Astrocyte (in vitro differentiated cells and primary cell): ENCODE measurements at regions not wholly inside any gene's neighbourhood (a gene's known extent, or its start where the extent isn't known, plus 50 kb on each side); places are given as distances from the start of the nearest gene placed in this dataset.

Experiments used
- DNase-seq: peaks from one replicate; pipeline ENCODE4 v3.0.0-alpha.2; 2010; ENCODE audit warnings: low read depth
- FAIRE-seq: peaks from 2 replicates; lab custom pipeline; 2011; peaks lifted over from hg19 to GRCh38; lab: Jason Lieb, UNC
- H2AFZ ChIP-seq: 2 replicates; pipeline ENCODE4 v1.6.0; 2012; ENCODE audit warnings: low read depth, low read length, inconsistent platforms
- H3K27ac ChIP-seq: 2 replicates; pipeline ENCODE4 v1.5.1; 2011; ENCODE audit warnings: low read depth, low read length, inconsistent platforms
- H3K27me3 ChIP-seq: 2 replicates; pipeline ENCODE4 v1.6.0; 2011; ENCODE audit warnings: low read length, inconsistent platforms; ENCODE audit not compliant: insufficient read depth
- H3K36me3 ChIP-seq: 2 replicates; pipeline ENCODE4 v1.5.1; 2011; ENCODE audit warnings: low read length, inconsistent platforms; ENCODE audit not compliant: insufficient read depth
- H3K4me1 ChIP-seq: 2 replicates; pipeline ENCODE4 v1.5.1; 2011; ENCODE audit warnings: low read length, inconsistent platforms; ENCODE audit not compliant: insufficient read depth
- H3K4me2 ChIP-seq: 2 replicates; pipeline ENCODE4 v1.6.0; 2012; ENCODE audit warnings: low read length, inconsistent platforms
- H3K4me3 ChIP-seq: 2 replicates; pipeline ENCODE4 v1.5.1; 2011; ENCODE audit warnings: low read depth, mild to moderate bottlenecking, low read length, inconsistent platforms; ENCODE audit not compliant: insufficient read depth
- H3K79me2 ChIP-seq: 2 replicates; pipeline ENCODE4 v1.6.0; 2012; ENCODE audit warnings: mild to moderate bottlenecking, low read length, inconsistent platforms; ENCODE audit not compliant: insufficient read depth
- H3K9ac ChIP-seq: 2 replicates; pipeline ENCODE4 v1.6.0; 2012; ENCODE audit warnings: mild to moderate bottlenecking, low read length, inconsistent platforms
- H3K9me3 ChIP-seq: 2 replicates; pipeline ENCODE4 v1.5.1; 2012; ENCODE audit warnings: low read depth, mild to moderate bottlenecking, low read length, inconsistent platforms; ENCODE audit not compliant: insufficient read depth
- H4K20me1 ChIP-seq: 2 replicates; pipeline ENCODE4 v1.6.0; 2012; ENCODE audit warnings: low read length, inconsistent platforms; ENCODE audit not compliant: insufficient read depth
- H3K27ac Mint-ChIP-seq: one replicate; pipeline ENCODE4 v1.8.0; 2021; ENCODE audit warnings: mild to moderate bottlenecking, mixed read lengths; ENCODE audit not compliant: unreplicated experiment
- H3K27me3 Mint-ChIP-seq: one replicate; pipeline ENCODE4 v1.8.0; 2021; ENCODE audit warnings: low read depth, mixed read lengths; ENCODE audit not compliant: unreplicated experiment
- H3K36me3 Mint-ChIP-seq: one replicate; pipeline ENCODE4 v1.8.0; 2021; ENCODE audit warnings: low read depth, mixed read lengths; ENCODE audit not compliant: unreplicated experiment
- H3K4me1 Mint-ChIP-seq: one replicate; pipeline ENCODE4 v1.8.0; 2021; ENCODE audit warnings: low read depth, mixed read lengths; ENCODE audit not compliant: unreplicated experiment
- H3K4me3 Mint-ChIP-seq: one replicate; pipeline ENCODE4 v1.8.0; 2021; ENCODE audit warnings: mild to moderate bottlenecking, moderate library complexity, mixed read lengths; ENCODE audit not compliant: unreplicated experiment
- H3K9me3 Mint-ChIP-seq: one replicate; pipeline ENCODE4 v1.8.0; 2021; ENCODE audit warnings: mild to moderate bottlenecking, mixed read lengths; ENCODE audit not compliant: unreplicated experiment
- CTCF ChIP-seq: IDR thresholded peaks from 2 replicates; pipeline ENCODE4 v1.5.1; 2011; ENCODE audit warnings: low read depth, mild to moderate bottlenecking, inconsistent platforms, low read length, moderate library complexity; ENCODE audit not compliant: insufficient read depth
- EZH2 ChIP-seq: IDR thresholded peaks from 2 replicates; pipeline ENCODE4 v1.6.1; 2012; ENCODE audit warnings: mild to moderate bottlenecking, low read length, inconsistent platforms; ENCODE audit not compliant: insufficient read depth

- H3K4me3 ChIP-seq = no peak overlapping the region
- no peaks in the 10 kb centered on the region for H3K36me3 ChIP-seq
- H3K9ac ChIP-seq = no peak overlapping the region
- no peaks in the 10 kb centered on the region for H3K9me3 ChIP-seq
- DNase-seq = no peak
- Mint-ChIP-seq H3K27ac (no peak overlapping the region), H3K4me1 (peaks cover 15% of the 10 kb centered on the region), H3K9me3 (no peaks in the 10 kb centered on the region), H3K36me3 (no peaks in the 10 kb centered on the region), H3K27me3 (no peaks in the 10 kb centered on the region), H3K4me3 (no peak overlapping the region)
- H2AFZ ChIP-seq = no peak overlapping the region
- H3K79me2 ChIP-seq = no peaks in the 10 kb centered on the region
- H4K20me1 ChIP-seq = no peaks in the 10 kb centered on the region
- H3K4me1 ChIP-seq = no peaks in the 10 kb centered on the region
- no peak overlapping the region for H3K27ac ChIP-seq
- TF ChIP-seq EZH2 = no peak
- no peak for FAIRE-seq
- no peak overlapping the region for H3K4me2 ChIP-seq
- no peaks in the 10 kb centered on the region for H3K27me3 ChIP-seq
Observed at GRCh38 chr18:66754335-66754734, 150.4 kb upstream of the CDH19 start.

DNA sequence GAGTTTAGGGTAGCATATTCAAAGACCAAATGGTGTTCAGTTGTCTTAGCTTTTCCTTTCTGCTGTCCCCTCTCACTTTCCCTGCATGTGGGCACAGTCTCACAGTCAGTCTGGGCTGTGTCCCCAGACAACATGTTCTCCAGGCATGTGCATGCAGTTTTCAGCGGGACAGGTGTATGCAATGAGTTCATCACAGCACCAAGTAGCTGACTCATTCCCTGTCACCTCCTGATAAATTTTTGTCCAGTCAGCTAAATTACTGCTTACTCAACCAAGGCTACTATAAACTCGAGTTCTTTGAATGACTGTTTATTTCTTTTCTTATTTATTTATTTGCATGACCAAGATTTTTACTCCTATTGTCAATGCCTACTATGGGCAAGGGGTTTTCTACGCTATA is 148.8 kb upstream of the CDH19 start:
- Mint-ChIP-seq H3K27me3 (no peaks in the 10 kb centered on the region), H3K4me3 (no peak overlapping the region), H3K36me3 (no peaks in the 10 kb centered on the region), H3K27ac (no peak overlapping the region), H3K9me3 (no peaks in the 10 kb centered on the region), H3K4me1 (peaks cover 15% of the 10 kb centered on the region)
- no peaks in the 10 kb centered on the region for H4K20me1 ChIP-seq
- no peaks in the 10 kb centered on the region for H3K9me3 ChIP-seq
- H3K4me1 ChIP-seq = no peaks in the 10 kb centered on the region
- no peak for DNase-seq
- no peak overlapping the region for H3K4me3 ChIP-seq
- no peak overlapping the region for H3K4me2 ChIP-seq
- no peak overlapping the region for H2AFZ ChIP-seq
- H3K27me3 ChIP-seq = no peaks in the 10 kb centered on the region
- no peak overlapping the region for H3K27ac ChIP-seq
- no peak for TF ChIP-seq CTCF
- no peak for TF ChIP-seq EZH2
- no peak overlapping the region for H3K9ac ChIP-seq
- H3K36me3 ChIP-seq = no peaks in the 10 kb centered on the region
- H3K79me2 ChIP-seq = no peaks in the 10 kb centered on the region
- no peak for FAIRE-seq

DNA sequence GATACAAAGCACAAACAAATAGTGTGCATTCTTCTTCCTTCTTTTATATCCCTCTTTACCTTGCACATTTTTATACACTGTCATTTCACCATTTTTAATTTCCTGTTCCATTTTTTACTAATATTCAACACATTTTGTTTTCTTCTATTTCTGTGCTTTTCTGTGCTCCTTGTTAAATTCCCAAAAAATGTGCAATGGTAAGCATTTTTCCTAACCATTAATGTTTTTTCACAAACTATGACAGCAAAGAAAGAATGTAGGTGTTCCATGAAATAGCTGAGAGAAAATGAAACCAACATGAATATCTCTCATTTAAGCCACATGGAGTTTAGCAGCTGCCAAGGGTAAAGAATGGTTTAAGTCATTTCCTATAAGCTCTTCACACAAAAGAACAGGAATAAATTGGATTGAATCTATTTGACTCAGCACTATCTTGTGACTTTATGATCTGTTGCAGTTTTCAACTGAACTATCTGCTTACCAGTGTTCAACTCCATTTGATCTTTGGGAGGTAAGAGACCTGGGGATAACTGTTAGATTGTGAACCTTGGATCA is 145.7 kb upstream of the CDH19 start:
- no peak for FAIRE-seq

More for the DNA sequence above, 145.7 kb upstream of the CDH19 start:
- H3K9ac ChIP-seq = no peak overlapping the region
- Mint-ChIP-seq H3K9me3 (no peaks in the 10 kb centered on the region), H3K4me3 (no peak overlapping the region), H3K27ac (peak overlapping the region; percentile 3), H3K4me1 (peaks cover 12% of the 10 kb centered on the region), H3K27me3 (no peaks in the 10 kb centered on the region), H3K36me3 (no peaks in the 10 kb centered on the region)
- TF ChIP-seq EZH2 = no peak
- no peak for TF ChIP-seq CTCF
- H4K20me1 ChIP-seq = no peaks in the 10 kb centered on the region
- H3K36me3 ChIP-seq = no peaks in the 10 kb centered on the region
- H3K4me1 ChIP-seq = no peaks in the 10 kb centered on the region
- peak; percentile 6 for DNase-seq
- H3K4me2 ChIP-seq = no peak overlapping the region
- H3K79me2 ChIP-seq = no peaks in the 10 kb centered on the region
- H3K27ac ChIP-seq = no peak overlapping the region
- no peaks in the 10 kb centered on the region for H3K9me3 ChIP-seq
- no peaks in the 10 kb centered on the region for H3K27me3 ChIP-seq
- no peak overlapping the region for H3K4me3 ChIP-seq
- no peak overlapping the region for H2AFZ ChIP-seq
